CD4-positive, alpha-beta T cell treated with Interleukin-10 for 1 hour (primary cell): ENCODE measurements at regions not wholly inside any gene's neighbourhood (a gene's known extent, or its start where the extent isn't known, plus 50 kb on each side); places are given as distances from the start of the nearest gene placed in this dataset.

Experiments used
- DNase-seq: peaks from one replicate; pipeline ENCODE4 v3.0.0-alpha.2; 2020

- DNase-seq: no peak
Observed at GRCh38 chr1:208808301-208808700, 564.1 kb upstream of the PLXNA2 start.

DNA sequence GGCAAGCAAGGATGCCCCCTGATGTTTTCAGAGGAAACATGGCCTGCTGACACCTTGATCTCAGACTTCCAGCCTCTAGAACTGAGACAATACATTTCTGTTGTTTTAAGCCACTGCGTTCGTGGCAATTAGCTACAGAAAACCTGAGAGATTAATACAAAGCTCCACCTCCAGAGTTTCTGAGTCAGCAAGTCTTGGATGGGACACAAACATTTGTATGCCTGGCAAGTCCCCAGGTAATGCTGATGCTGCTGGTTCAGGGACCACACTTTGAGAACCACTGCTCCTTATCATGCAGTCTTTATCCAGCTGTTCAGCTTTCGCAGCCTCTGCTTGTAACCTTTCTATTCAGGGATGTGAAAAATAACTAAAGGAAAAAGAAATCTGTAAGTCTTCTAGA lies 565.7 kb upstream of the PLXNA2 start:
- no peak for DNase-seq

GRCh38 chr1:208818770-208819445 lies 574.7 kb upstream of the PLXNA2 start:
- no peak for DNase-seq

DNA sequence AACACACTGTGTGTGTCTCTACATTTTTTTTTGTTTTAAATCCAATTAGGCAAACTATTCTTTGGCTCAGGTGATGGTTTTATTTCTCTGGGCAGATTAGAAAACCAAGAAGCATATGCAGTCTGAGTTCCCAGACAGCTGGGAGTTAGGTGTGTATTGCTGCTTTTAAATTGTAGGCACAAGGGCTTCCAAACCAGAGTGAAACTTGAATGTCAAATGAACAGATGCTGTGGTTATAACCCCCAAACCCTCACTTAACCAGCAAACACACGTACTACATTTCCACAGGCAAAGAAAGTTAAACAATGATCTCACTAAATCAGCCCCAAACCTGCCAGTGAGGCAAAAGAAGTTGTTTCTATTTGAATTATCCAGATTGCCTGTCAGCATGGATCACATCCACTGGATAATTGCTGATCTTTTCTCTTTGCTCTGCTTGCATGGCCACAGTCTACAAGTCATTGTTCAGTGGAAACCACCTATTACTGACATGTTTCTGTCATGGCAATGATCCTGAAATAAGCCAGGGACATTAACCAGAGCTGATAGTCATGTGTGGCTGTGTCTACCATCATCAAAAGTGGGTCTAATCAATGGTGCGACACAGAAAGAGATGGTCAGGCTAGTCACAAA lies 576.5 kb upstream of the PLXNA2 start:
- no peak for DNase-seq

GRCh38 chr1:208821939-208822338 lies 577.8 kb upstream of the PLXNA2 start:
- DNase-seq: no peak

GRCh38 chr1:208825300-208825699 lies 581.1 kb upstream of the PLXNA2 start:
- DNase-seq: no peak

DNA sequence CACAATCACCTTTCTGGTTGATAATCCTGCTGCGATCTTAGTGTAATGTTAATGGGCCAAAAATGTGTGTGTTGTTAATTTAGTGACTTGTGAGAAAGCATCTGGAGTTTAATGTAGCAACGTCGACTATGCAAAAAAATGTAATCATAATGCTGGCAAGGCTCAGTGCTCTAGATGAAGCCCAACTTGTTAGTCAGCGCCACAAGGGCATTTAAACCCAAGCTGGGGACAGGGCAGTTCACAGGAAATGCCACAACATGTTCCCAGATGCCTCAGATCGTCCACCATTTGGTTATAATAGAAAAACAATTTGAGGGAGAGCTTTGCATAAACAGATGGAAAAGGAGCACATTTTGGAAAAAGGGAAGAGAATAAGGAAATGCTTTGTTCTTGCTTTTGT lies 585.4 kb upstream of the PLXNA2 start:
- DNase-seq: no peak

DNA sequence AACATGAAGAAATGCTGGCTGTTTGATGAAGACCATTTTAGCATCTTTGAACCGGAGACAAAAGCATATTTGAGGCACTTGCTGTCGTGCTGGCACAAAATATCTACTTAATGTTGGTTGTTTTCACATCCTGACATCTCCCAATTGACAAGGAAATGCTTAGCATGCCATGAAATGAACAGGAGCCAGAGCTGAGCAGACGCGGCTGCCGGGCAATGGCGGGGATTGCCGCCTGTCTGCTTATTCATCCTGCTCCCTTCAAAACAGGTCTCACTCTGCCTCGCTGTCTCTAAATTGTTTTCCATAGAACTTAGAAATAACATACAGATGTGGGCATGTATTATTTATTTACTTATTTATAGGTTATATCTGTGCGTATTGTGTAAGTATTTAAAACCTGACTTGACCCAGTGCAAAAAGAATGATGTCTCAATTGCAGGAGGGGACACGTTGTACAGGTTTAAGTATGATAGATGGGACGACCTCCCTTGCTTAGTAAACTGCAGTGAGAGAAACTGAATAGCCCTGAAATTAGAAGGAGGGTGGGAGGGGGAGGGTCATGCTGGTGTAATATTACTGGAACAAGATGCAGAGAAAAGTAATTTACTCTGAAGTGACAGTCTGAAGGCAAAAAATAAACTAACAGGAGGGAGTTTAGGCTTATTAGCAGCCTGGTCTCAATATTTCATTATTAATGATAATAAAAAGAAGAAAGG lies 590.4 kb upstream of the PLXNA2 start:
- no peak for DNase-seq

DNA sequence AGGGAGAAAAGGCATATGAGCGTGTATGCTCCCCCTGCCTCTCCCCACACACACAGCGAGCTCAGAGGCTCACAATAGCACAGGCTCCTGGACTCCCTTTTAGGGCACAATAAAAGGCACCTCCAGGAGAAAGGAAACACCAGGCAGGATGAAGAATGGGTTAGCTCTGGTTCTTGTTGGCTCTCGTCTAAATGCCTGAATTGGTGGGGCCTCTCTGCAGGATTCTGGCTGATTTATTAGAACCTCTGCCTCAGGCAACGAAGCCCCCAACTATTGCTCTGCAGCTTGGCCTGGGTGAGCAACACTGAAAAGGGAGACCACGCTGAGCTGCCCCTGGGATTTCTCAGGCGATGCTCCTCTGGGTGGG lies 590.9 kb upstream of the PLXNA2 start:
- no peak for DNase-seq

- no peak for DNase-seq
Observed at GRCh38 chr1:208835781-208836180, 591.6 kb upstream of the PLXNA2 start.

DNA sequence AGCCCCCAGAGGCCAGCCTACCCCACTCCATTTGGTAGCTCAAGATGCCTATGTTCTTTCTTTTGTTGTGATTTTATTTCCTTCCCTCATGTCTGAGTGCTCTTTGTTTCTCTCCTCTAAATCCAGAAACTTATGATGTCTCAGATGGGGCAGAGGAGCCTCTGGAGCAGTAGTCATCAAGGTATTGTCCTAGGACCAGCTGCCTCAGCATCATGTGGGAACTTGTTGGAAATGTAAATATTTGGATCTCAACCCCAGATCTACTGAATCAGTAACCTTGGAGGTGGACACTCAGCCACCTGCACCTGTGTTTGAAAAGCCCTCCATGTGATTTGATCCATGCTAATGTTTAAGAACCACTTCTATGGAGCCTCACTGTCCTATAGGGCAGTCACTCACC lies 593.1 kb upstream of the PLXNA2 start:
- DNase-seq: no peak

- DNase-seq: no peak
Observed at GRCh38 chr1:208841436-208841835, 597.3 kb upstream of the PLXNA2 start.

DNA sequence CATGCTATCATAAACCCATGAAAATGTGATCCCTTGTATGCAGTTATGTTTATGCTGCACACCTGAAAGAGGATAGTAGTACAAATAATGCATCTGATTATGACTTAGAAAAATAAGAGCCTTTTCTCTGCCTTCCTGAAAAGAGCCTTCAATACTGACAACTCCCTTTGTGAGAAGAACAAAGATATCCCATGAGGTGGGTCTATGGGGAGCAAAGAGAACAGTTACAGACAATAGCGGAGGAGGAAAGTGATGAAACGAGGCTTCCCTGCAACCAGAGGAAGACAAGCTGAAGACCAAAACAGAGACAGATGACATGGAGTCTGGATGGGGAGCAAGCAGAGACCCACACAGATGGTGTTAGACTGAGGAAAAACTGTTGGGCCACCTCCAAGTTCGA lies 598.3 kb upstream of the PLXNA2 start:
- no peak for DNase-seq

DNA sequence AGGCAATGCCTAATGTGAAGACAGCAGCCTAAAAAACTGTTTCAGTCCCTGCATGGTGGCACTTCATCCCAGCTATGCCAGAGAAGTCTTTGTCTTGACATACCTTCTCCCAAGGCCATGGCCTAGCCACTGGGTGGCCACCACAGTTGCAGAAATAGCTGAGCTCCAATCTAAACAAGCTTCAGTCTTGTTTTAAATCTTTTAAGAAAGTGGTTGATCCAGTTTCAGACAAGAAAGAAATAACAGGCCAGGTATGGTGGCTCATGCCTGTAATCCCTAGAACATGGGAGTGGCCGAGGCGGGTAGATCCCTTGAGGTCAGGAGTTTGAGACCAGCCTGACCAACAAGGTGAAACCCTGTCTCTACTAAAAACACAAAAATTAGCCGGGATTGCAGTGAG lies 600.0 kb upstream of the PLXNA2 start:
- DNase-seq: no peak

DNA sequence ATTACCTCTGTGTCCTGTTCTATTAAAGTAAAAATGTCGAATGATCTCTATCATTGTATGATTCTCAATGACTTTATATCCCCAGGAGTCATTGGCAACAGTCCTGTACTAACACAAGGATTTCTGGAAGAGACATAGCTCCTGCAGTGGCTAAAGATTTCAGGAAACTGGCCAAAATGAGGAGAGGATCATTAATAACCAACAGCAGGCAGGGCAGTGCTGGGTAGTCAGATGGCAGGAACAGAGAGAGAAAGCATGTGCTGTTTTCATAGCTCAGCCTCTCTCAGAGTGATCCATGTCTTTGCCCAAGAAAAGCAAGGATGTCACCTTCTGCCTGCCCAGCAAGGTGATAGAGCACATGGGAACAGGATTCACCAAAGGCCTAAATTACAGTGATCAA lies 604.7 kb upstream of the PLXNA2 start:
- DNase-seq: no peak

- DNase-seq: no peak
Observed at GRCh38 chr1:208850442-208850841, 606.3 kb upstream of the PLXNA2 start.

DNA sequence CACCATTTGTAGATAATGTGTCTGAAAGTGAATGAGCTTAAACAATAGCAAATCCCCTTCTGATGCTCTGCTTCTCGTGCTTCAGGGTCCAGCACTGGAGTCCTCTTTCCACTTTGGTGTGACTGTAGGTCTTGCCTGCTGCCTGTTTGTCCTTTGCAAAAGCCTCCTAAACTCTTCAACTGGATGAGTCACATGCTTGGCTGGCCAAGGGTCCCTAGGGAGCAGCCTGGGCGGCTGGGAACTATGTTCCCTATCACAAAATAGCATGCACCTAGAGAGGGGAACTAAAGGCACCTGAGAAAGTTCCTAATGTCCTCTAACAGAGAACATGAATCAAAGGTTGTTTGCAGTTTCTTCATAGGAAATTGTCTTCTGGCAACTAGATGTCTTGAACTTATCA lies 607.2 kb upstream of the PLXNA2 start:
- no peak for DNase-seq

DNA sequence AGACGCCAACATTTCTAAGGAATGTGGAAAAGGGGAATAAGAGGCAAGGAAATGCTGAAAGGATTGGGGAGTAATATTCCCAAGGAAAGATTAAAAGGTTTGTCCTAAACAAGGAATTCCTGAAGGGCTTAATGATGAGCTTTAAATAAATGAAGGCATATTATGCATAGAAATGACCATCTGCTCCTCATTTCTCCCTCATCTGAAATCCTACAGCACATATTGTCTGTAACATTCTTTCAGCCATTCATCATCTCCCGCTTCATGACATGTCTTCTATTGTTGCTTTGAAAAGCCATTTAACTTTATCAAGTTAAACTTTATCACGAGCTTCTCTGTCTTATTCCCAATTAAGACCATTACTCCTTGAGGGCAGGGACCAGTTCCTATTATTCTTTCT lies 608.7 kb upstream of the PLXNA2 start:
- no peak for DNase-seq

GRCh38 chr1:208855403-208855802 lies 611.2 kb upstream of the PLXNA2 start:
- no peak for DNase-seq

DNA sequence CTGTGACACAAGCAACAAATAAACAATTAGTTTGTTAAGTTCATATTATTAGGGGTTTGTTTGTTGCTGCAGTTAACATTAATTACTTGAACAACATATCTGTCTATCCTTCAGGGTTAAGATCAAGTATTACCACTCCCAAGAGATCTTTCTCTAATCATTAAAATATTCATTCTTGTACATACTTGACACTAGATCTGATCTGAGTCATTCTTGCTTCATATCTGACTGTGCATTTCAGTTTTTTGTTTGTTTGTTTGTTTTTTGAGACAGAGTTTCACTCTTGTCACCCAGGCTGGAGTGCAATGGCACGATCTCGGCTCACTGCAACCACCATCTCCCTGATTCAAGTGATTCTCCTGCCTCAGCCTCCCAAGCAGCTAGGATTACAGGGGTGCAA lies 613.3 kb upstream of the PLXNA2 start:
- no peak for DNase-seq

DNA sequence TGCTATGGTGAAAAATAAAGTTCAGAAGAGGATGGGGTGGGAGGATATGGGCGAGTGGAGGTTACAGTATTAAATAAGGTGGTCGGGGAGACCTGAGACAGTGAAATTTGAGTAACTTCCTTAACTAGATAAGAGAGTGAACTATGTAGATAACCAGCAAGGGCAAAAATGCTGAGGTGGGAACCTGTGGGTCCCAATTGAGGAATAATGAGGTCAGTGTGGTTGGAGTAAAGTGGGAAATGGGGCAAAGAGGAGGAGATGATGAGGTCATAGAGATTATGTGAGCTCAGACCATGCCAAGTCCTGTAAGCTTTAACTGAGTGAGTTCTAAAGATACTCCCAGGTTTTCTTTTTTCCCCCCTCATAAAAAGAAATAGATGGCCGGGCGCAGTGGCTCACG lies 614.6 kb upstream of the PLXNA2 start:
- no peak for DNase-seq

GRCh38 chr1:208864366-208864965 lies 620.3 kb upstream of the PLXNA2 start:
- no peak for DNase-seq

GRCh38 chr1:208866386-208866955 lies 622.3 kb upstream of the PLXNA2 start:
- no peak for DNase-seq

DNA sequence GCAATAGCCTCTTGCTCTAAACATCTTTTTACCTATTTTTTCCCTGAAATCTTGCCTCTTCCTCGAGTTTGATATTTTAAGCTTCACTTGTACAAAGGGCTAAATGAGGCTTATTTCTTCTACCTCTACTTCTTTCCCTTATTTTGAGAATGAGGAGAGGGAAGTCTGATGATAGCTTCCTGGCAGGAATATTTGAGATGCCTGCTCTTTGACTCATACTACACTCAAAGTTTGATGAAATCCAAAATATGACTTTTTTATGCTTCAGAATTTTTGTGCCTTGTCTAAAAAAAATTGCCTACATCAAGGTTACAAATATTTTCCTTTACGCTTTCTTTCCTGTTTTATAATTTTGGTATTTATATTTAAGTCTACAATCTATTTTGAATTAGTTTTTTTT lies 624.4 kb upstream of the PLXNA2 start:
- no peak for DNase-seq
